HG02870 (cell line): ENCODE measurements at regions not wholly inside any gene's neighbourhood (a gene's known extent, or its start where the extent isn't known, plus 50 kb on each side); places are given as distances from the start of the nearest gene placed in this dataset.
"Not testable (repeated sequence)": the region's sequence is repeated elsewhere in the genome, so short reads cannot be mapped to it uniquely, and the experiment has no call there.

ENCODE experiments used
- ATAC-seq: cut with Tn5 transposase; IDR thresholded peaks from one replicate; pipeline ENCODE4 v1.9.1; 2021; ENCODE audit warnings: mild to moderate bottlenecking, moderate library complexity; ENCODE audit not compliant: unreplicated experiment

DNA sequence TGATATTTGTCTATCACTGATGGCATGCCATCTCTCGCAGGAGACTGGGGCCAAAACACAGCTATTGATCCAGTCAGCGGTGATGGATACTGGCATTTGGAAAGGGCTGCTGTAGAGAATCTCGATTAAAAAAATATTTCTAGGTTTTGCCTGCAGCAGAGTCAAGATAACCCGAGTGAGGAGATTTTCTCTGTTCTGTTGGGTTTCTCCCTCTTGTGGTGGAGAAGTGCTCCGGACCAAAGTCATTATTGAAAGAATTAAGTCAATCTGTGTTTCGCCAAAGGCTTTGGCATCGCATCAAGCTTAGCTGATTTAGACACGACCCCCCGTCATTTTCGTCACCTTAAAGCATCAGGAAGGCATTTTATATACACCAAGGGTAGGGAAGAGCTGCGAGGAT is 97.1 kb upstream of the IRX2 start:
- no peak for ATAC-seq

DNA sequence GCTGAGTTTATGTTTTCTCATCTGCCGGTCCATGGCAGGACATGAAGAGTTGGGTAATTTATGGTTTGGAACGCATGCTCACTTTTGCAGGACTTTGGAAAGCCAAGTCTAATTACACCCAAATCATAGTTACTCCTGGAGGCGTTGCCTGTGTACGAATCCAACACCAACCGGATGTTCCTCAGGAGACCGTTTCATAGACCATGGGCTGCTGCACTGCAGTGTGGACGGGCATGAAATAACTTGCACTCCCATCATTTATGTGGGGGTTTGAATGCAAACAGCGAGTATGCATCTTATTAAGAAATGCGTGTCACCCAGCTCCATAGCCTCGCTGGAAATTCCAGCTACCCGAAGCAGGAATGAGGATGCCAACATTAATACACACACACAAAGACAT is 96.1 kb upstream of the IRX2 start:
- no peak for ATAC-seq

DNA sequence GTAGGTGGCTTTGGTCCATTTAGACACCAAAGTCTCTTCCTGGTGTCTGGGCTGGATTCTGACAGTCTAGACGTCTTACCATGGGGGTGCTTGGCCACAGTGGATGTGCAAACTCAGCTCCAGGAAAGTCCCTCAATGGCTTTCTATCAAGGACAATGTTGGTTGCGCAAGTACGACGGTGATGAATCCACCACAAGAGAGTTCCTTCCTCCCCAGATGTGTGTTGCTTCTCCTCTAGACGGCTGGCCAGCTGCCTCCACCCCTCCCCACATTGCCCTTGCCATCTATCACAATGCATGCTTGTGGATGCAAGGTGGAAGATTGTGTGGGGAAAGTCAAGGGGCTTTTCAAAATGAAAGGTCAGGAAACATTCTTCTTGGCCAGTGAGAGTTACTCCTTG is 89.7 kb upstream of the IRX2 start:
- no peak for ATAC-seq

- no peak for ATAC-seq
Observed at GRCh38 chr5:2840372-2840915, 89.0 kb upstream of the IRX2 start.

DNA sequence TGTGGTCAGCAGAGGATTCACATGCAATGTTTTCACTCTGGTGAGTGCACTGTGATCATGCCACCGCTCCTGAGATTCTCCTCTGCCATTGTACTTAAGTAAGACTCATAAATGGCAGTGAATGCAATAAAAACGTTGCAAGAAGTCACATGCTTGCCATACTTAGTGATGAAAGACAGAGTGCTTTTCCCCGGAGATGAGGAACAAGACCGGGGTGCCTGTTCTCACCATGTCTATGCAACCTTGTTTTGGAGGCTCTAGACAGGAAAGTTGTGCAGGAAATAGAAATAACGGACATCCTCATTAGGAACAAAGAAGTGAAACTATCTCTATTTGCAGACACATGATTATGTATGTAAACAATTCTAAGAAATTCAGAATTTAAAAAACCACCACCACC is 84.7 kb upstream of the IRX2 start:
- no peak for ATAC-seq

GRCh38 chr5:2833556-2833955 is 82.1 kb upstream of the IRX2 start:
- no peak for ATAC-seq

DNA sequence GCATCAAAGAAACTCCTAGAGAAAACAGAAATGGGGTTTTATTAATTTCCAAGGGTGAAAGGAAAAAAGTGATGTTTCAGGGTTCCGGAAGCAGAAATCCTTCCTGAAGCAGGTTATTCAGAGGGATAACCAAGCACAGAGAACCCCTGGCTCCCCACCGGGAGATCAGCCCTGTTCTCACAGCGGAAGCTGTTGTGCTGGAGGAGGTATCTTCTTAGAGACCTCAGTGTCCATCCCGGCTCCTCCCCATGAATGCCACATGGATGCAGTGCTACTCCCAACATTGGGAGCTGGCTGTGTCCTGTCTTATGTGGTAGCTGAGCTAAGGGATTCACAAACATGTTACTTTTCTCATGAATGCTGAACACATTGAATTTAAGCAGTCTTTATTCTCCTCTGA is 80.9 kb upstream of the IRX2 start:
- ATAC-seq, result no peak

- ATAC-seq, result no peak
Observed at GRCh38 chr5:2829239-2829638, 77.8 kb upstream of the IRX2 start.

DNA sequence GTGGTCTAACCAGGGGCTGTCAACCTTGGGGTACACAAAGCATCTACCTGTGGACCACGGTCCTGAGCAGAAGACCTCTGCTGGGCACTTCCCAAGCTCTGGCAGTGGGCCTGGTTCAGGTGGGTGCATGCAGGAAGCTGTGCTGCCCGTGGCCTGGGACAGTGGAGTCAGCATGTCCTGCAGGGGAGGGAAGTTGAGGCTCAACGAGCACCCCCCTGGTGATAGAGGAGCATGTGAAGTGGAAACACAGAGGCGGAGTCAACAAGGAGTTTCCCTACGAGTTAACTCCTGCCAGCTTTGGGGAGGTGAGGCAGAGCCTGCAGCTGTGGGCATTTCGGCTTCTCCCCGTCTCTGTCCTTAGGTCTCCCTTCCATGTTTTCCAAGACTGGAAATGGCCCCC is 67.5 kb upstream of the IRX2 start:
- no peak for ATAC-seq

DNA sequence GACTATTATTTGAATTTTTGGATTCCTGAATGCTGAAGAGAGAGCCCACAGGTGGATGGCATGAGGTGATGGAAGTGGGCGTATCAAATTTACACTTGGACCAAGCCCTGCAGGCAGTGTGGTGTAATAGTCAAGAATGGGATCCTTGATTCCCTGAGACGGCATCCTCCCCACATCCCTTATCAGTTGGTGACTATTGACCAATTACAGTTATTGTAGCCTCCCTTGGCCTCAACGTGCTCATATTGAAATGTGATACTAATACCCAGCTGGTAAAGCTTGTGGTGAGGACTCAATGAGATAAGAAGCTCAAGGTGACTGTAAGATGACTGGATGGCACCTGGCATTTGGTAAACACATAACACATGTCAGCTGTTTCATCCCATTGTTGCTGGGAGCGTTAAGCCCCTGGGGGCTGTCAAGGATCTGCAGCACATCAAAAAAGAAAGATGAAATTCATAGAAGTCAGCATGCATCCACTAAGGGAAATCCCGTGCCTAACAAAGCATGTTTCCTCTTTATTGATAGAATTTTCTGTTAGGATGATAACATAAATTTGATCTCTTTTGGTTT is 65.6 kb upstream of the IRX2 start:
- no peak for ATAC-seq

- no peak for ATAC-seq
Observed at GRCh38 chr5:2813678-2814077, 62.2 kb upstream of the IRX2 start.

DNA sequence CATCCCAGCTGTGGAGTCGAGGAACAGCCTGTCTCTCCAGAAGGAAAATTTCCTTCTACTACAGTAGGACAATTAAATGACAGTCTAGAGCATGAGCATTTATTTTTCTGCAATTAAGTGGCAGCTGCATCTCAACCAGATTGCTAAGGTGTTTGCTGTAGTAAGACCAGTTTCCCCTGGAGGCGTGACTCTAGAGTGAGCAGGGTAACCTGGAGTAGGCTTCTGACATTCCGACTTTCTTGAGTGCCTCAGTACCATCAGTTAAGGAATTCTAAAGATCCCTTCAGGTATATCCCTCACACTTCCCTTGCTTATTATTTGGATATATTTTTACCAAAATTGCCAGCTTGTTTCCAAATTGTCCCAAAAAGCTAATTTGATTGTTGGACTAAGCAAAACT is 59.2 kb upstream of the IRX2 start:
- ATAC-seq, result no peak

GRCh38 chr5:2807244-2807643 is 55.8 kb upstream of the IRX2 start:
- not testable (repeated sequence) for ATAC-seq

- ATAC-seq, result no peak
Observed at GRCh38 chr5:2806176-2806575, 54.7 kb upstream of the IRX2 start.

- ATAC-seq, result no peak
Observed at GRCh38 chr5:2805080-2805479, 53.6 kb upstream of the IRX2 start.

DNA sequence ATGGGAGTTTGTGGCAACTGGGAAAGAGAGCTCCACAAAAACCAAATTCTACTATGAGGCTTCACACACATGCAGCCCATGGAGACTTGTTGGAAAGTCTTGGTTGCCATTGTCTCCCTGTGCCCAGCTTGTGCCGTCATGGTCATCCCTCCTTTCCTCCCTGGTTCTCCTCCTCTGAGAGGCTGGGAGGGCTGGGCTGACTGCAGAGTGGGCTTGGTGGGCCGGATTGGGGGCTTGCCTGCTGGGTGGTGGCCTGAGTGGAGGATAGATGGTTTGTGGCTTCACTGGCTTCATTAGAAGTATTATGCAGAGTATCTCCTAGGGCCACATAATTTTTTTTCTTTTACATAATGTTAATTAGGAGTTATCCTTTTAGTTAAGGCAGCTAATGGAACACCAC is 52.3 kb upstream of the IRX2 start:
- no peak for ATAC-seq

GRCh38 chr5:2802693-2803365 is 51.4 kb upstream of the IRX2 start:
- ATAC-seq, result no peak

- no peak for ATAC-seq
Observed at GRCh38 chr5:2801577-2802525, 50.4 kb upstream of the IRX2 start.
